GM19351 (cell line): ENCODE measurements at regions not wholly inside any gene's neighbourhood (a gene's known extent, or its start where the extent isn't known, plus 50 kb on each side); places are given as distances from the start of the nearest gene placed in this dataset.

Experiments
- ATAC-seq: cut with Tn5 transposase; IDR thresholded peaks from one replicate; pipeline ENCODE4 v1.9.1; 2021; ENCODE audit warnings: mild to moderate bottlenecking, moderate library complexity; ENCODE audit not compliant: unreplicated experiment

- no peak for ATAC-seq
Observed at GRCh38 chr1:192038567-192038966, 119.7 kb upstream of the RGS18 start.

- ATAC-seq = no peak
Observed at GRCh38 chr1:192045131-192045530, 113.1 kb upstream of the RGS18 start.

- ATAC-seq = no peak
Observed at GRCh38 chr1:192053531-192053971, 104.7 kb upstream of the RGS18 start.

- ATAC-seq = no peak
Observed at GRCh38 chr1:192057766-192058165, 100.5 kb upstream of the RGS18 start.

GRCh38 chr1:192059407-192059806 lies 98.9 kb upstream of the RGS18 start:
- no peak for ATAC-seq

GRCh38 chr1:192061556-192061955 lies 96.7 kb upstream of the RGS18 start:
- no peak for ATAC-seq

- ATAC-seq = no peak
Observed at GRCh38 chr1:192065087-192065486, 93.2 kb upstream of the RGS18 start.

GRCh38 chr1:192066202-192066601 lies 92.1 kb upstream of the RGS18 start:
- ATAC-seq = no peak

- ATAC-seq = no peak
Observed at GRCh38 chr1:192067360-192067759, 90.9 kb upstream of the RGS18 start.

GRCh38 chr1:192070213-192070612 lies 88.0 kb upstream of the RGS18 start:
- no peak for ATAC-seq

- ATAC-seq = no peak
Observed at GRCh38 chr1:192080684-192081083, 77.6 kb upstream of the RGS18 start.

- ATAC-seq = no peak
Observed at GRCh38 chr1:192081359-192081758, 76.9 kb upstream of the RGS18 start.

GRCh38 chr1:192086644-192087043 lies 71.6 kb upstream of the RGS18 start:
- no peak for ATAC-seq

- no peak for ATAC-seq
Observed at GRCh38 chr1:192087334-192087733, 70.9 kb upstream of the RGS18 start.

GRCh38 chr1:192088496-192088895 lies 69.8 kb upstream of the RGS18 start:
- no peak for ATAC-seq

- no peak for ATAC-seq
Observed at GRCh38 chr1:192098001-192098400, 60.3 kb upstream of the RGS18 start.

GRCh38 chr1:192099328-192099727 lies 58.9 kb upstream of the RGS18 start:
- no peak for ATAC-seq

- ATAC-seq = no peak
Observed at GRCh38 chr1:192100686-192101468, 57.4 kb upstream of the RGS18 start.

GRCh38 chr1:192104128-192104527 lies 54.1 kb upstream of the RGS18 start:
- ATAC-seq = no peak

GRCh38 chr1:192104852-192105251 lies 53.4 kb upstream of the RGS18 start:
- no peak for ATAC-seq

GRCh38 chr1:192108161-192108560 lies 50.1 kb upstream of the RGS18 start:
- ATAC-seq = no peak
